NCI-H2196 (cell line): ENCODE measurements at regions not wholly inside any gene's neighbourhood (a gene's known extent, or its start where the extent isn't known, plus 50 kb on each side); places are given as distances from the start of the nearest gene placed in this dataset.
"Not testable (repeated sequence)": the region's sequence is repeated elsewhere in the genome, so short reads cannot be mapped to it uniquely, and the experiment has no call there.

ENCODE experiments used
- DNase-seq: peaks from one replicate; lab custom pipeline; 2025; ENCODE audit not compliant: unreplicated experiment; lab: John Stamatoyannopoulos, UW

DNA sequence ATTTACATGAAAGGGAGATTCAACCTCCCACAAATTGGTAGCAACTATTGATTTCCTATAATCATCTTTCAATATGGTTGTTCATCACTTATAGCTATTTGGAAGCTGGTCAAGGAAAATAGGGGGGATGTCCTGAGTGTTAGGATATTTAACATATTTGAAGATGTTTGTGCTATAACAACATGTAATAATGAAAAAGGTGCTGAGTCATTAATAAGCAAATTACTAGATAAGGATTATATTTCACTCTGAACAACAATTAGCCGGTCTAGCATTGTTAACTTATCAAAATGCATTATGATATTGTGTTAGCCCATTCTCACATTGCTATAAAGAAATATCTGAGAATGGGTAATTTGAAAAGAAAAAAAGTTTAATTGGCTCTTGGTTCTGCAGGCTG, 225.8 kb upstream of the ARPP21 start:
- no peak for DNase-seq

DNA sequence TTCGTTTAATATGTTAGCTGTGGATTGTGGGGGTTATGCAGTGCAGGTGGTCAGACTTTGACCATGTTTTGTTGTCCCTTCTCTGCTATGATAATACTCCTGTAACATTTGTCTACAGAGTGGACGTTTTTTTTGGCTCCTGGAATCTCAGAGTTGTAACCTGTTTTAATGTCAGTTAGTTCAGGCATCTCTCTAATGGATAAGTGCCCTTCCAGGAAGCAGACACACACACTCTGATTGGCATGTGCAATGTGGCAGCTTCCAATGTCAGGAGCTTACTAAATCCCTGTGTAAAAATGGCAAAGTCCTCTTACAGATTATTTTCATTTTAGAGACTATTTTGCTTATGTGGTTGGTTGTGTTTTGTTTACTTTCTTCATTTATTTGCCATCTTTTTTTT, 222.2 kb upstream of the ARPP21 start:
- no peak for DNase-seq

DNA sequence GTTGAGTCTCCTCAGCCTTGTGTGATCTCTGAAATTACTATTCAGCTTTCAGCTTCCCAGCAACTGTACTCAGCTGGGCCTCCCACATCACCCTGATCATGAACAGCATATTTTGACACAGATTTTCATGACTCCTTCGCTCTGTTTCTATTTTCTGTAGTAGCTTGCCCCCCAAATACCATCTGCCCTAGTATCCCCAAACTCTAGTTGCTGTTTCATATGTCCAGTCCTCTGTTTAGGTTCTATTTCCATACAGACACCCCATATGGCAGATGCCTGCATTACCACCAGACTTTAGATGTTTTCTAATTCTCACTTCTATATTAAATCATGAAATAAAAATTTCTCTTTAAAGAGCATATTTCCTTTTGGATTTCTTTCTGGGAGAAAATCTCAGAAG, 217.2 kb upstream of the ARPP21 start:
- DNase-seq, result no peak

DNA sequence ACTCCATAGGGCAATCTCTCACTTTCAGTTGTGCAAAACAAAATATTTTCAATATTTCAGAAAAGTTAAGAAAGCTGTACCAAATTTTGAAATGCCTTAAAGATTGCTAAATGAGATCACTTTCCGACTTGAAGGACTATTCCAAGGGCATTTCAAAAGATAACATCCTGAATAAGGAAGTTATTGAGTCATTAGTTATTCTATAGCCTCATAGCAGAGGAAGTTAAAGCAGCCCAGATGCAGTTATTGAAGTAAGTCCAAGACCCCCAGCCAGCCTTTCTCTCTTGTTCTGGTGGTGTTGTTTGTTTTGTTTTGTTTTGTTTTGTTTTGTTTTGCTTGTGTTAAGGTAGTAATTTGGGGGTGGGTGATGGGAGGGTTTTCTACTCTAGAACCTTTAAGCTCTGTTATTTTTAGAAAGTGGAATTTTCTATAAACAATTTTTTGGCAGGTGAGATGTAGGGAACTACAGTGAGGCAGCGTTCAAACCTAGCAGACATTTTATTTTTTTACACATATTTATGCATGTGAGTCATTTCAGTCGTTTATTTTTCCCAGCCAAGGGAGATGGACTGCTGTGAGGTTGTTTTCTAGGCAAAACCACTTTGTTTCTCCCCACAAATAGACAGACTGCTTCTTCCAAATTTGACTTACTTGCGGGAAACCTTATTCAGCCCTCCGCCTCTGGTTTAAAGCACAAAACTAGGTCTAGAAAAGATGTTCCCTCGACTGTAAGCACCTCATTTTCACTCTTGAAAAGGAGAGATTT, 216.3 kb upstream of the ARPP21 start:
- no peak for DNase-seq

DNA sequence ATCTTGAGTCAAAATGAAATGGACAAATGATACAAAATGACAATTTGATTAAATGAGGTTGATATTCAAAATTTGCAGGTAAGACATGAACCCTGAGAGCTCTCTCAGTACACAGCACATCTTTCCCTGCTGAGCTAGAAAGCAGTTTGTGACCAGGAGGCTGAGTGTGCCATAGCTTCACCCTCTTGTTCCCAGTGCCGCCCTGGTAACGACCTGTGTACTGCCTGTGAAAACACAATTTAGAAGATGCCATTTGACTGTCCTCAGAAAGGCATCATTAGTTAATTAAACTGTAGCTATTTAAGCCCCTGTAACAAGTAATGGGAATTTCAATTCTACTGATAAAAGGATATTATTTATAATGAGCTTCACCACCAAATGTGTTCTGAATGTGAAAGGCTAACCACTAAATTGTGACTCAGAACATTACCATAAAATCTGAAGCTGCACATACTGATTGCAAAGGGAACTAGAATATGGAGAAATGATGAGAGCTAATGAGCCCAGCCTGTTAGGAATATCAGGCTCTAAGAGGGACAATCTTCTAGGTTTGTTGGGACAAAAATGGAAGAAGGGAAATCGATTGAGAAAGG, 212.9 kb upstream of the ARPP21 start:
- no peak for DNase-seq

DNA sequence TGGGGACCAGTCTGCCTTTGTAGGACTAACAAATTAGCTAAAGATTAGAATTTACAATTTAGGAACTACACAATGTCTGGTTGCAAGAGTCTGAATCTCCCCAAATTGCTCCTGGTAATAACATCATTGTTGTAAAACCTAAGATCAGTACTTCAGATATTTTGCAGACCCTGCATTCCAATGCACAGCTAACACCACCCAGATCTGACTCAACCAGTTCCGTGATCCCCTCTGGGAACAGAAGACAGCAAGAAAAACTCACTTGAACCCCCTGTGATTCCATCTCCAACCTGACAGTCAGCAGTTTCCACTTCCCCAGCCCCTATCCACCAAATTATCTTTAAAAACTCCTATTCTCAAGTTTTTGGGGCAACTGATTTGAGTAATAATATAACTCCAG, 201.9 kb upstream of the ARPP21 start:
- DNase-seq, result no peak

DNA sequence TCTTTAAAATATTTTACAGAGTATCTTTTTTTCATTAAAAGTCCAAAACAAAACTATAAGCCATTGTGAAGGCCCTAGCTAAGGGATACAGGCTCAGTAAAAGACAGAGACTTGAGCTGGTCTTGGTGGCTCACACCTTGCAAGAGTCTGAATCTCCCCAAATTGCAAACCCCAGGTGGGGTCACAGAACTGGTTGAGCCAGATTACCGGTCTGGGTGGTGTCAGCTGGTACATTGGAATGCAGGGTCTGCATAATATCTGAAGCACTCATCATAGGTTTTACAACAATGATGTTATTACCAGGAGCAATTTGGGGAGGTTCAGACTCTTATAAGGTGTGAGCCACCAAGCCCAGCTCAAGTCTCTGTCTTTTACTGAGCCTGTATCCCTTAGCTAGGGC, 201.2 kb upstream of the ARPP21 start:
- no peak for DNase-seq

DNA sequence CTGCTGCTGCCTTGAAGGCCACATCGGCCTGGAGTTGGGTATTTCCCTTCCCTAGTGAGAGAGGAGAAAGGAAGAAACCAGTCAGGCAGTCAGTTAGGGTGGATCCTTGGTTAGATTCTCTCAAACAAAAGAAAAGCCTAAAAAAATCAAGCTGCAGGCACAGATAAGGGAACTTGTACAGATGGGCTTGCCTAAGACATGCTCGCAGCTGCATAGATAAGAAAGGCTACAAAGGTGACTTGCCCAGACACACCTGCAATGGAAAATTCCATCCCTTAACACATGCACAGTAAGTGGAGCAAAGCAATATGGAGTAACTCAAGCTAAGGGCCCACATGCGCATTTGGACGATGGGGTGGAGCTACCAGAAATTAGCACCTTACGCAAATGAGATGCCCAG, 199.7 kb upstream of the ARPP21 start:
- no peak for DNase-seq

DNA sequence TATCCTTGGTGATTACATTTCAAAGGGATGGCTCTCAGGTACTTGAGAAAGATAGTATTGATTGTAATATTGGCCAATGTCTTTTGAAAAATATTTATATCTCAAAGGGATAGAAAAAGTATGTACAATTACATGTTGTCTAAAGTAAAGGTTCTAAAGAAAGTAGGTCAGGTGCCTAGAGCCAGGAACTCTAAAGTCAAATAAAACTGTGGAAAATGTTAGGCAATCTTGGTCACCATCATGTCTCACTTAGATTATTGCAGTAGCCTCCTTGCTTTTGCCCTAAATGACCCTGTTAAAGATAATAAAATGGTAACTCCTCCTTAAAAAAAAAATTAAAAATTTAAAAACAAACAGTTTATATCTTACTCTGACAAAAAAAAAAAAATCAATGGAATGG, 198.5 kb upstream of the ARPP21 start:
- DNase-seq, result no peak

DNA sequence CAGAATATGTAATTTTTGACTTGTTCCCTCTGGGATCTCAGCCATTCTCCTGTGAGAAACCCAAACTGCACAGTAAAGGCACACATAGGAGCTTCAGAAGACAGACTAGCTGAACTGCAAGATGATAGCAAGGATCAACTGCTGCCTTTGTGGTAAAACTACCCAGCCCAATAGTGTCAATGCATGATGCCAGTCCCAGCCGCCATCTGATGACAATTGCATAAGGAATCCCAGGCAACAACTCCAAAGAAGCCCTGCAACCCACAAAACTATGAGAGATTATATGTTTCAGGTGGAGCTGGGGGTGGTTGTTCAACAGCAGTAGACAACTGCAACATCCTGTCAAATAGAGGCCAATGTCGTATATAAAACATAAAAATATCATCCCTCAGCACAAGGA, 192.4 kb upstream of the ARPP21 start:
- DNase-seq, result no peak

DNA sequence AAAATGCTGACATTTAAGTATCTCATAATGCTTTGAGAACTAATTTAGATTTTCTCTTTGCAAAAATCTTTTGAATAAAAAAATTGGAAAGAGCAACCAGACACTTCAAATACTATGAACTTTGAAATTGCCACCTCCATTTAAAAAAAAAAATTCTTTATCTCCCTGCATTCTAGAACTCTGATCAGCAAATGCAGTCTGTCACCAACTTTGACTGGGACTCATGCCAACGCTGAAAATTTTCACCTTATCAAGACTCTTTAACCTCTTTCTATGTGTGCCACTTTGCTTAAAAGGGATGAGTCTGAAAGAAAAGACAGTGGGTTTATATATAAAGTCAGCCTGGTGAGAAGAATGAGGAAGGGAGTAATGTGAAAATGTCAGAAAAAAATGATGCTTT, 191.2 kb upstream of the ARPP21 start:
- no peak for DNase-seq

DNA sequence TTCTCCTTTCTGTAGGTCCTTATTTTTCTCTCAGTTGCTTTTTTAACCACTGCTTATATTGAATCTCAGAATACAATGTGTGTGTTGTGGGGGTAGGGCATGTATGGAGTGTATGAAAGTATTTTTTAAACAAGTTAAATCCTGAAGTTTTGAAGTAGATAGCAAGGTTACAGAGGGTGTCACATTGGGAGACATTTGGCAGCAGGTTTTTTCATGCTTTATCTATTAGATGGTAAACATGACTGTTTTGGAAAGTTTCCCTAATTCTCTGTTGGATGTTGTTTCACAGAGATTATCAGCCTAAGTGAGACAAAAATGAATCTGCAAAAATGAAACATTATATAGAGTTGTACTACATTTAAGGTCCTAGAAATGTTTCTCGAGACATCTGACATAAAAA, 190.6 kb upstream of the ARPP21 start:
- no peak for DNase-seq

DNA sequence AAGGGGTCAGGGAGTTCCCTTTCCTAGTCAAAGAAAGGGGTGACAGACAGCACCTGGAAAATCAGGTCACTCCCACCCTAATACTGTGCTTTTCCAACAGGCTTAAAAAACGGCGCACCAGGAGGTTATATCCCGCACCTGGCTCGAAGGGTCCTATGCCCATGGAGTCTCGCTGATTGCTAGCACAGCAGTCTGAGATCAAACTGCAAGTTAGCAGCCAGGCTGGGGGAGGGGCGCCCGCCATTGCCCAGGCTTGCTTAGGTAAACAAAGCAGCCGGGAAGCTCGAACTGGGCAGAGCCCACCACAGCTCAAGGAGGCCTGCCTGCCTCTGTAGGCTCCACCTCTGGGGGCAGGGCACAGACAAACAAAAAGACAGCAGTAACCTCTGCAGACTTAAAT, 184.5 kb upstream of the ARPP21 start:
- not testable (repeated sequence) for DNase-seq

DNA sequence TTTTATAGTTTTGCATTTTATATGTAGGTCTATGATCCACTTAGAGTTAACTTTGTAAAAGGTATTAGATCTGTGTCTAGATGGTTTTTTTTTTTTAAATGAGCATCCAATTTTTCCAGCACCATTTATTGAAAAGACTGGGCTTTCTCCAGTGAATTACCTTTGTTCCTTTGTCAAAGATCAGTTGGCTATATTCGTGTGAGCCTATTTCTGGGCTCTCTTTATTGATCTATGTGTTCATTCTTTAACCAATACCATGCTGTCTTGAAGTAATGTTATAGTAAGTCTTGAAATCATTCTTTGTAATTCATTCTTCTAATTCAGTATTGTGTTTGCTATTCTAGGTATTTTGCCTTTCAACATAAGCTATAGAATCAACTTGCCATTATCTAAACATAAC, 165.4 kb upstream of the ARPP21 start:
- DNase-seq, result no peak

DNA sequence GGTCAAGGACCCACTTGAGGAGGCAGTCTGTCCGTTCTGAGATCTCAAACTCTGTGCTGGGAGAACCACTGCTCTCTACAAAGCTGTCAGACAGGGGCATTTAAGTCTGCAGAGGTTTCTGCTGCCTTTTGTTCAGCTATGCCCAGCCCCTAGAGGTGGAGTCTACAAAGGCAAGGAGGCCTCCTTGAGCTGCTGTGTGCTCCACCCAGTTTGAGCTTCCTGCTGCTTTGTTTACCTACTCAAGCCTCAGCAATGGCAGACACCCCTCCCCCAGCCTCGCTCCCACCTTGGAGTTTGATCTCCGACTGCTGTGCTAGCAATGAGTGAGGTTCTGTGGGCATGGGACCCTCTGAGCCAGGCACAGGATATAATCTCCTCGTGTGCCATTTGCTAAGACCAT, 156.8 kb upstream of the ARPP21 start:
- DNase-seq, result not testable (repeated sequence)

DNA sequence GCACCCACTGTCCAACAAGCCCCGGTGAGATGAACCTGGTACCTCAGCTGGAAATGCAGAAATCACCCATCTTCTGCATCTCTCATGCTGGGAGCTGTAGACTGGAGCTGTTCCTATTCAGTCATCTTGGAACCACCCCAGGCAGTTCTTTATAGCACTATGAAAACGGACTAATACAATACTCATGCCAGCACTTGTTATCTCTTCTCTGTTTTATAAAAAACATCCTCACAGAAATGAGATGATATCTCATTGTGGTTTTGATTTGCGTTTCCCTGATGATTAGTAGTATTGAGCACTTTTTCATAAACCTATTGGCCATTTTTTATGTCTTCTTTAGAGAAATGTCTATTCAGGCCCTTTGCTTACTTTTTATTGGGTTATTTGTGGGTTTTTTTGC, 156.2 kb upstream of the ARPP21 start:
- DNase-seq, result no peak

DNA sequence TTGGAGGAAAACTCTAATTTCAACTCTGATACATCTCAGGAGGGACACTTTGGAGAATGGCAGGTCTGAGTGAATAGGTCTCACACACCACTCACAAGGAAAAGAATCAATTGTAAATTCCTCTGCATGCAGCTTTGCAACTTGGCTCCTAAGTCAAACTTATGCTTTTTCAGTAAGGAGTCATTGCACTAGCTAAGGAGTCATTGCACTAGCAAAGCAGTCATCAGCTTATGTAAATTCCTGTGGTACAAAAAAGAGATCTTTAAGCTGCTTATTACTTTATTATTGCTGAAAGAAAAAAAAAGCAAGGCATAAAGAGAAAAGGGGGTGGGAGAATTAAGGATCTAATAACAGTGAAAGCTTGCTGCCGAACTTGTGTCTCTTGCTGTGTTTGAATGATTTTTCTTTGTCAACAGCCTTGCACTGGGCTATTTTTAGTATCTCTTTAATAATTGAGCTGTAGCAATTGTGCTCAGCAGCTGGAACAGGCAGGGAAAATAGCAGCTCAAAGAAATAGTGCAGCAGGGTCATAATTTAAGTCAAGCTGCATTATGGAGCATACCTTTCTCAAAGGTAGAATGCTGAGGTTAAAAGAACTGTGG, 154.3 kb upstream of the ARPP21 start:
- DNase-seq, result no peak

DNA sequence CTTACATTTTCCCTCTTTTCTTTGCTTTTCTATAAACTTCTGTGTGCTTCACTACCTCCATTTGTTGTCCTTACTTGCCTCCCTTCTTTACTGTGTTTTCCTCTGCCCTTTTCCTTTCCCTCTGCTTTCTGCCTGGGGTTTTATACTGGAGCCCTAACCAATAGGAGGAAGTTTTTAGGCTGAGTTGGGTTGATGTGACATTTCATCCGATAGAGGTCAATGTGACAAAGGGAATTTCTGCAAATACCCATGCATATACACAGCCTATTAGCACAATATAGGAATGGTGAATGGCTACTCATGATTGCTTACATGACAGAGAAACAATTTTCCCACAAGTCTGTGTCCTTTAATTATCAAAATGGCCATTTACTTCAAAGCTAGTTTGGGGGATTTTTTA, 153.0 kb upstream of the ARPP21 start:
- DNase-seq, result no peak

DNA sequence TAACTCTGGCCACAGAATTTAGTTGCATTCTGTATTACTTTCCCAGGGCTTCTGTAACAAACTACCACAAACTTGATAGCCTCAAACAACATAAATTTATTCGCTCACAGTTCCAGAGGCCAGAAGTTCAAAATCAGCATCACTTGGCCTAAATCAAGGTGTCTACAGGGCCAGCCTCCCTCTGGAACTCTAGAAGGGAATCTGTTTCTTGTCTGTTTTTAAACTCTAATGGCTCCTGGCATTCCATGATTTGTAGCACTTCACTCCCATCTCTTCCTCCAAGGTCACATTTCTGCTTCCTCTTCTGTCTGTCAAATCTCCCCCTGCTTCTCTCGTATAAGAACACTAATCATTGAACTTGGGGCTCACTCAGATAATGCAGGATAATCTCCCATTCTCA, 151.9 kb upstream of the ARPP21 start:
- no peak for DNase-seq

DNA sequence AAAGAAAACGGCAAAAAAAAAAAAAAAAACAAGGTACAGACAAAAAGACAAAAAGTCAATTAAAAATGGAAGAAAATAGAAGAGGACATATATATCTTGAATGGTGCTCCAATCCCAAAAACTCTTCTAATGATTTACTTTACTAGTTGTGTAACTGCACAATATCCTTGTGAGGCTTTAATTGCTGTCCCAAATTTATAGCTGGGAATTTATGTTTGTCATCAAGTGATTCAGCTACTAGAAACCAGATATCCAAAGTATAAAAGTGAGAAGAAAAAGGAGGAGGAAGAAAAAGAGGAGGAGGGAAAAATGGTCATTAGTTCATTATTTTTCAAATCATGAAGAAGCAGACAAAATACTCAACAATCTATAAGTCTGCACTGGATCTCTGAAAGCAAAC, 150.8 kb upstream of the ARPP21 start:
- no peak for DNase-seq

DNA sequence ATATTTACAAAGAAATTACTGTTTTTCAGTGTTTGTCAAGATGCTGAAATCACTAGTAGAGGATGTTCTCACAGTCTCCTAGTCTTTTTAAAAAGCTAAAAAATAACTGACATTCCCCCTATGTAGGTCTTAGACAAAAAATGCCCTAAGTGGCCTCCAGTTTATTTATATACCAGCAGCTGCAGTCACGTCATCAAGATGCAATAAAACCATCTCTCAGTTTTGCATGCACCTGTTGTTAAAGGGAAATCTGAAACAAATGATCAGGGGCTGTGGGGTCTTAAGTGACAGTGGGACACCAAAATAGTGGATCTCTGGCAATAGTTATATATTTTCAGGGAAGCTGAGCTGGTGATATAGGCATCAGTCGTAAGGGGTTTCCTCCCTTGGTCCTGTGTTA, 146.5 kb upstream of the ARPP21 start:
- no peak for DNase-seq

DNA sequence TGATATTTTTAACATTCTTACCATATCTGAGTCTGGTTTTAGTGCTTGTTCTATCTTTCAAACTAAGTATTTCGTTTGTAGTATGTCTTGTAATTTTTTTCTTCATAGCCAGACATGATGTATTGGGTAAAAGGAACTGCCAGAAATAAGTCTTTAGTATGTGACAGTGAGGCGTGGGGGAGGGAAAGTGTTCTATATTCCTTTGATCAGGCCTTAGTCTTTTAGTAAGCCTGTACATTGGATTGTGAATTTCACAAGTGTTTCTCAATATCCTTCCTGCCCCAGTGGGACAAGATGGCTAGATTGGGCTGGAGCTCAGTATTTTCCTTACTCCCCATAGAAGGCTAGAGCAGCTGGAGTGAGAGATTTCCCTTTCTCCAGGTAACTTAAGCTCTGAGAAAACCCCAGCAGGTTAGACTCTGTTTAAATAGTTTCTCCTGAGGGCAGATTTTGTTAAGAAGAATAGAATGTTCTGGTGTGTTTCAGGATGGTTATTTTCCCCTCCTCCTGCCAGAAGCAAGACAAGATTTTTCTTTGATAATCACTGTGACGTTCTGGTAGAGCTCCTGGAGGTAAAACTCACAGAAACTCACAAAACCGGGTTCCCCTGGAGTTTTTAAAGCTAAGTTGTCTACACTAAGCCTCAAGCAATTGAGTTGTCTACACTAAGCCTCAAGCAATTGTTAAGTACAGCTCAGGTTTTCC, 140.7 kb upstream of the ARPP21 start:
- no peak for DNase-seq
